Omental fat pad (tissue), 3 donors: ENCODE measurements at regions not wholly inside any gene's neighbourhood (a gene's known extent, or its start where the extent isn't known, plus 50 kb on each side); places are given as distances from the start of the nearest gene placed in this dataset.

Source experiments
- ATAC-seq: fragments of 150-250 bp; one replicate; pipeline ENCODE4 v1.9.1; 2016; ENCODE audit warnings: mild to moderate bottlenecking, moderate library complexity; ENCODE audit not compliant: low FRiP score
- DNase-seq: peaks from one replicate; pipeline ENCODE4 v3.0.0-alpha.2; 2019; ENCODE audit warnings: low spot score
- TF ChIP-seq, protein P1 (sequence below), 3 donors: fragments of 450-650 bp; IDR thresholded peaks; one replicate each; pipeline ENCODE4 v1.5.1; 2016 to 2017; ENCODE audit warnings: antibody characterized with exemption in 3 of 3, mild to moderate bottlenecking in 3 of 3, moderate library complexity in 2 of 3

DNA sequence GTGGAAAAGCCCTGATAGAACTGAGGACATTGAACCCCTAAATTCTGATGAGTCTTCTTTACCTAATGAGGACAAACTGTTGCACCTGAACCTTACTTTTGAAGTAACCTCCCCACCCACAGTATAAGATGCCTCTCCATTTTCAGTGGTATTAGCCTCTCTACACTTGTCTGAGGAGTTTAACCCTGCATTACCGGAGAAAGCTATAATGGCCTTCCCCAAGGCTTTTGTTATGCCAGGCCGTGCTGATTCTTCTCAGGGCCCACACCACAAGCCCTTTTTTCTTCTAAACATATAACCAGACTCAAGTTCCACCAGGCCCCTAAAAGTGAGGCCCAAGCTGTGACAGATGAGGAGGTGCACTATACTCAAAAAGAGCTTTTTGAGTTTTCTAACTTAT lies 345.8 kb upstream of the GRID2 start:
- DNase-seq (no peak), ATAC-seq (no peak)
- TF ChIP-seq, protein P1, sequence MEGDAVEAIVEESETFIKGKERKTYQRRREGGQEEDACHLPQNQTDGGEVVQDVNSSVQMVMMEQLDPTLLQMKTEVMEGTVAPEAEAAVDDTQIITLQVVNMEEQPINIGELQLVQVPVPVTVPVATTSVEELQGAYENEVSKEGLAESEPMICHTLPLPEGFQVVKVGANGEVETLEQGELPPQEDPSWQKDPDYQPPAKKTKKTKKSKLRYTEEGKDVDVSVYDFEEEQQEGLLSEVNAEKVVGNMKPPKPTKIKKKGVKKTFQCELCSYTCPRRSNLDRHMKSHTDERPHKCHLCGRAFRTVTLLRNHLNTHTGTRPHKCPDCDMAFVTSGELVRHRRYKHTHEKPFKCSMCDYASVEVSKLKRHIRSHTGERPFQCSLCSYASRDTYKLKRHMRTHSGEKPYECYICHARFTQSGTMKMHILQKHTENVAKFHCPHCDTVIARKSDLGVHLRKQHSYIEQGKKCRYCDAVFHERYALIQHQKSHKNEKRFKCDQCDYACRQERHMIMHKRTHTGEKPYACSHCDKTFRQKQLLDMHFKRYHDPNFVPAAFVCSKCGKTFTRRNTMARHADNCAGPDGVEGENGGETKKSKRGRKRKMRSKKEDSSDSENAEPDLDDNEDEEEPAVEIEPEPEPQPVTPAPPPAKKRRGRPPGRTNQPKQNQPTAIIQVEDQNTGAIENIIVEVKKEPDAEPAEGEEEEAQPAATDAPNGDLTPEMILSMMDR (IDR thresholded peaks at IDR 0.05): no peak

DNA sequence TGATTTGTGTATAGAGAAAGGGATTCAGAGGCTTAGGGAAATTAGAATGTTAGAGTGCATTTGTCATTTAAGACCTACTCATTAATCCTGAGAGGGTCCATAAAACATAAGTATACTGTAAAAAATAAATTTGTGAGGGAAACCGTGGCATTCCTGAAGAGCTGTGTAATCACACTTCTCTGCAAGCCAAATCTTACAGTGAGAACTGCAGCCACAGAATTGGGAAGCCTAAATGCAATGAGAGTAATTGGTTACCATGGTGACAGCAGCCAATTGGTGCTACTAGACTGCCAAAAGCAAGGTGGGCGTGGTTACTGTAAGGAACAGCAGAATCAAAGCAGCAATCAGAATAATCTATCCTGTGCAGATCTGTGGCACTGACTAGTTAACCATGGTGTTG lies 345.2 kb upstream of the GRID2 start:
- ATAC-seq: no peak
- DNase-seq: no peak
- TF ChIP-seq, protein P1 (IDR thresholded peaks at IDR 0.05): no peak

DNA sequence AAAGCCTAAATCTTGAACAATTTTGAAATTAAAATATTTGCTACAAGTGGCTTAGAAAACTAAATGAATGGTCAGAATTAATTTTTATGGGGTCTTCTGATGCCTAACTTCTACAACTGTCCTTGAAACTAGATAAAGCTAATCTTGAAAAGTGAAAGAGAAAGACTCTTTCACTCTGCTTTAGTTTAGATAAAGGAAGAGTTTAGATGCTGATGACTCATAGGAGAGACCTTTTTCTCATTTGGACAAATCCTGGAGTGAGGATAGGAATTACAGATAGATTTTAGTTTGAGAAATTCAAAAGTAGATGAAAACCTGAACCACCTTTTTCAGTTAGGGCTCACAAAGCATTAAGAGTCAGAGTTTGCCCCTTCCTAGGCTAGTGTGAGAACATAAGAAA lies 342.3 kb upstream of the GRID2 start:
- TF ChIP-seq, protein P1 (IDR thresholded peaks at IDR 0.05): no peak
- no peak for DNase-seq
- ATAC-seq: no peak

DNA sequence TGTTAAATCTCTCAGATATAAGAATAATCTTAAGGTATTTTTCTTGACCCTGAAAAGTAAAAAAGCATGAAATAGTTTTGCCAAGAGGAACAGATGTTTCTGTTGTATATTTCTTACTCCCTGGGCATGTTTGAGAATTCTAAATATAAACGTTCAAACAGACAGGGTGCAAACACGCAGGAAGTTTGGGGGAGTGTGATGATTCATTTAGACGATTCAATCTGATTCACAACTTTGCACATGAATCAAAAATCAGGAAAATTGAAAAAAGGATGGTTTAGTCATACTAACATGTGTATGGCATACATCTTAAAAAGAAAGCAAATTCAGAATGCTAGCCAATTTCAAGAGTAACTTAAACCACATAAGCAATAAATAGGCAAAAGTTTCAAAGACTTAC lies 340.3 kb upstream of the GRID2 start:
- ATAC-seq (no peak), DNase-seq (no peak)
- TF ChIP-seq, protein P1 (IDR thresholded peaks at IDR 0.05): no peak

DNA sequence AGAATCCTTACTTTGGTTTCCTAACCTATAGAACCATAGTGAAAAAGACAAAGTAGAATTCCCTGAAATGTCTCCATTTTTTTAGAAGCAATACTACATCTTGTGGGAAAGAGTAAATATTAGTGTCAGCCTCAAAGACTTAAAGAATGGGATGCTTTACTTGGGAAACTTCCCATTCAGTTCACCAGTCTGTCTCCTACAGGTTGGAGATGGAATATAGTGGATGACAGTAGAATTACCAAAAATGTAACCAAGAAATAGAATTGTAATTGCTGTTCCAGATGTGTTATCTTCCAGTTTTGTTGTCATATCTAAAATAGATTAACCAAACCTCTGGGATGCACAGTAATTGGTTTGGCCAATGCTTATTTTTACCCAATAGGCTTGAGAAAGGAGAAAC lies 338.6 kb upstream of the GRID2 start:
- DNase-seq: no peak
- ATAC-seq: no peak
- TF ChIP-seq, protein P1 (IDR thresholded peaks at IDR 0.05): no peak

DNA sequence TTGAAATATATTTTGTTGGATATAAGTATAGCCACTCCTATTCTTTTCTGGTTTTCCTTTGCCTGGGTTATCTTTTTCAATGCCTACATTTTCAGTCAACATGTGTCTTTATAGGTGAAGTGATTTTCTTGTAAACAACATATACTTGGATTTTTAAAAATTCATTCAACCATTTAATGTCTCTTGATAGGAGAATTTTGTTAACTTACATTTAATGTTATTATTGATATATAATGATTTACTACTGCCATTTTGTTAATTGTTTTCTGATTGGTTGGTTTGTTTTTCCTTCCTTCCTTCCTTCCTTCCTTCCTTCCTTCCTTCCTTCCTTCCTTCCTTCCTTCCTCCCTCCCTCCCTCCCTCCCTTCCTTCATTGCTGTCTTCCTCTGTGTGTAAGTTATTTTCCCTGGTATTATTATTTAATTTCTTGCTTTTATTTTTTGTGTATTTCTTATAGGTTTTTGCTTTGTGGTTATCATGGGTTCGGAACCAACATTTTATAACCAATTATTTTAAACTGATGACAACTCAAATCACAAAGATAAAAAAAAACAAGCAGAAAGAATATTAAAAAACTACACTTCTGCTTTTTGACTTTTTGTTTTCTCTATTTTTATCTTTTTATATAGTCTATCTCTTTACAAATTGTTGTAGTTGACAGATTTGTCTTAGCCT lies 330.1 kb upstream of the GRID2 start:
- DNase-seq (no peak), ATAC-seq (no peak)
- TF ChIP-seq, protein P1 (IDR thresholded peaks at IDR 0.05): no peak

DNA sequence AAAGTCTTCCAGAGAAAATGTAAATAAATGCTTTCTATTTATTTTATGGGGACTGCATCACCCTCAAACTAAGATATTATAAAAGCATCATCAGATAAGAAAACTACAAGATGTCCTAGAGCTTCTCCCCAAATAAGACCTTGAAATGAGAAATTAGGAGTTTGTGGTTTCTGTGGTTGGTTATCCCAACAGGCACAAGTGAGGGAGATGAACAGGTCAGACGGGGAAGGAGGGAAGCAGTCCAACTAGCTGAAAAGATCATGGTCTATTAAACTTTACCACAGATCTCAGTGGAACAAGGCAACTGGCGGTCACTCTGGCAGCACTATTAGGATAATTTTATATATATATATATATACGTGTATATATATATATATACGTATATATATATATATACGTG lies 319.3 kb upstream of the GRID2 start:
- DNase-seq: no peak
- no peak for ATAC-seq
- TF ChIP-seq, protein P1 (IDR thresholded peaks at IDR 0.05): no peak
